ENCODE measurements at regions not wholly inside any gene's neighbourhood (a gene's known extent, or its start where the extent isn't known, plus 50 kb on each side); places are given as distances from the start of the nearest gene placed in this dataset.

GRCh38 chr11:97996762-97997161 lies 1024.0 kb upstream of the CNTN5 start:
- Mint-ChIP-seq H3K4me3 (no peak overlapping the region), H3K27ac (no peak overlapping the region), H3K27me3 (ENCODE audit: insufficient read depth, low read depth) (peaks cover 2% of the 10 kb centered on the region), H3K36me3 (no peaks in the 10 kb centered on the region), H3K9me3 (no peaks in the 10 kb centered on the region), H3K4me1 (peaks cover 3% of the 10 kb centered on the region)
- DNase-seq (ENCODE audit: low spot score): no peak
- Histone ChIP-seq H3K9me3 (ENCODE audit: low read depth) (no peaks in the 10 kb centered on the region), H3K9ac (no peak overlapping the region), H3K36me3 (no peaks in the 10 kb centered on the region), H2AFZ (replicated peaks) (no peak overlapping the region), H3K4me2 (no peak overlapping the region), H3K79me2 (ENCODE audit: low read depth) (no peaks in the 10 kb centered on the region), H3F3A (ENCODE audit: low read depth) (no peaks in the 10 kb centered on the region), H3K4me3 (no peak overlapping the region), H3K27me3 (no peaks in the 10 kb centered on the region), H4K20me1 (ENCODE audit: low read depth) (no peaks in the 10 kb centered on the region), H3K27ac (no peak overlapping the region), H3K4me1 (peaks cover 19% of the 10 kb centered on the region)
- no peak for TF ChIP-seq CTCF (IDR thresholded peaks at IDR 0.05)
- no peak for TF ChIP-seq EZH2phosphoT487 (IDR thresholded peaks at IDR 0.05)
- TF ChIP-seq EZH2 (IDR thresholded peaks at IDR 0.05): no peak

GRCh38 chr11:98003606-98004371 lies 1017.0 kb upstream of the CNTN5 start:
- Mint-ChIP-seq H3K4me1 (no peaks in the 10 kb centered on the region), H3K36me3 (no peaks in the 10 kb centered on the region), H3K9me3 (no peaks in the 10 kb centered on the region), H3K27ac (no peak overlapping the region), H3K27me3 (ENCODE audit: insufficient read depth, low read depth) (peaks cover 2% of the 10 kb centered on the region), H3K4me3 (no peak overlapping the region)
- Histone ChIP-seq H3K9me3 (ENCODE audit: low read depth) (no peaks in the 10 kb centered on the region), H4K20me1 (ENCODE audit: low read depth) (no peaks in the 10 kb centered on the region), H3K4me3 (no peak overlapping the region), H3K79me2 (ENCODE audit: low read depth) (no peaks in the 10 kb centered on the region), H3K4me2 (no peak overlapping the region), H3K27ac (no peak overlapping the region), H3K36me3 (no peaks in the 10 kb centered on the region), H3K9ac (no peak overlapping the region), H3K27me3 (no peaks in the 10 kb centered on the region), H3F3A (ENCODE audit: low read depth) (no peaks in the 10 kb centered on the region), H2AFZ (replicated peaks) (peak overlapping the region; percentile 77), H3K4me1 (no peaks in the 10 kb centered on the region)
- DNase-seq (ENCODE audit: low spot score): no peak
- TF ChIP-seq CTCF (IDR thresholded peaks at IDR 0.05): no peak
- TF ChIP-seq EZH2 (IDR thresholded peaks at IDR 0.05): no peak
- no peak for TF ChIP-seq EZH2phosphoT487 (IDR thresholded peaks at IDR 0.05)

- no peaks in the 10 kb centered on the region for H3K79me2 ChIP-seq (ENCODE audit: low read depth)
- no peaks in the 10 kb centered on the region for H3K4me1 ChIP-seq
- peaks cover 2% of the 10 kb centered on the region for H3K27me3 Mint-ChIP-seq (ENCODE audit: insufficient read depth, low read depth)
- no peaks in the 10 kb centered on the region for H3K4me1 Mint-ChIP-seq
- no peaks in the 10 kb centered on the region for H3K27me3 ChIP-seq
- no peak overlapping the region for H3K4me2 ChIP-seq
- H3F3A ChIP-seq (ENCODE audit: low read depth): no peaks in the 10 kb centered on the region
- no peak overlapping the region for H3K9ac ChIP-seq
- DNase-seq (ENCODE audit: low spot score): no peak
- H3K9me3 ChIP-seq (ENCODE audit: low read depth): no peaks in the 10 kb centered on the region
- H3K4me3 Mint-ChIP-seq: no peak overlapping the region
- no peak overlapping the region for H3K27ac ChIP-seq
- no peak overlapping the region for H3K27ac Mint-ChIP-seq
- TF ChIP-seq CTCF (IDR thresholded peaks at IDR 0.05) (no peak), EZH2 (IDR thresholded peaks at IDR 0.05) (no peak), EZH2phosphoT487 (IDR thresholded peaks at IDR 0.05) (no peak)
- no peaks in the 10 kb centered on the region for H3K36me3 Mint-ChIP-seq
- H3K9me3 Mint-ChIP-seq: no peaks in the 10 kb centered on the region
- H4K20me1 ChIP-seq (ENCODE audit: low read depth): no peaks in the 10 kb centered on the region
- no peak overlapping the region for H2AFZ ChIP-seq (replicated peaks)
- no peak overlapping the region for H3K4me3 ChIP-seq
- H3K36me3 ChIP-seq: no peaks in the 10 kb centered on the region
Observed at GRCh38 chr11:98007072-98007471, 1013.7 kb upstream of the CNTN5 start.
